HCT116 (cell line): ENCODE measurements at regions not wholly inside any gene's neighbourhood (a gene's known extent, or its start where the extent isn't known, plus 50 kb on each side); places are given as distances from the start of the nearest gene placed in this dataset.

Experiments used
- ATAC-seq: fragments of 200-7000 bp; cut with Tn5 transposase; 2 replicates; pipeline ENCODE4 v1.9.1; 2020; ENCODE audit warnings: mild to moderate bottlenecking, moderate library complexity
- BruUV-seq: library from RNA; stranded (reverse); fragments of 400-500 nt; replicated peaks from 2 replicates; lab custom pipeline; 2021; lab: Mats Ljungman, UMichigan
- CTCF ChIA-PET: fragments of 300-600 bp; sonication (Branson Sonifier 250); formaldehyde crosslinking; loops from one replicate; lab custom pipeline; 2021; ENCODE audit warnings: antibody characterized with exemption; lab: Charles Lee
- POLR2A ChIA-PET: fragments of 300-600, 350-600 bp; sonication (Branson Sonifier 250); formaldehyde crosslinking; loops from one replicate; lab custom pipeline; 2021; ENCODE audit warnings: antibody characterized with exemption; lab: Charles Lee
- RAD21 ChIA-PET, 2 experiments: fragments of 300-600 bp; sonication (Branson Sonifier 250); formaldehyde crosslinking; loops; one replicate each; lab custom pipeline; 2023; ENCODE audit warnings: low total read pairs in 2 of 2; ENCODE audit not compliant: uncharacterized antibody in 2 of 2, unreplicated experiment in 2 of 2, low non-redundant PET in 1 of 2; lab: Charles Lee
- DNase-seq: peaks from one replicate; pipeline ENCODE4 v3.0.0-alpha.2; 2010; ENCODE audit warnings: low read depth, low spot score
- H2AFZ ChIP-seq: fragments of 200-600 bp; shearing (Covaris generic), sonication (generic); 2 replicates; pipeline ENCODE4 v1.6.1; 2017; ENCODE audit warnings: low read depth, mixed run types, mixed read lengths, antibody characterized with exemption, low read length; ENCODE audit not compliant: poor library complexity, severe bottlenecking
- H3K27ac ChIP-seq: 2 replicates; pipeline ENCODE4 v1.5.1; 2012; ENCODE audit warnings: low read depth, low read length
- H3K27me3 ChIP-seq: fragments of 200-600 bp; sonication (generic); 2 replicates; pipeline ENCODE4 v1.6.1; 2016; ENCODE audit warnings: mixed run types, low read length, mixed read lengths; ENCODE audit not compliant: insufficient read depth
- H3K36me3 ChIP-seq, 2 experiments: fragments of 200-500 bp in 1 of 2; fragments of 200-600 bp in 1 of 2; sonication (Bioruptor generic) in 1 of 2; sonication (generic) in 1 of 2; 2 replicates each; pipeline versions ENCODE4 v1.5.1 to v1.6.1; 2014 to 2016; ENCODE audit warnings: low read length in 2 of 2, inconsistent platforms in 1 of 2, mixed read lengths in 1 of 2, mixed run types in 1 of 2; ENCODE audit not compliant: insufficient read depth in 2 of 2, control insufficient read depth in 1 of 2
- H3K4me1 ChIP-seq, 2 experiments: fragments of 200-600 bp in 1 of 2; sonication (generic) in 1 of 2; 2 replicates each; pipeline versions ENCODE4 v1.5.1 to v1.6.1; 2012 to 2017; ENCODE audit warnings: low read length in 2 of 2, inconsistent platforms in 1 of 2, mild to moderate bottlenecking in 1 of 2, mixed read lengths in 1 of 2, mixed run types in 1 of 2, moderate library complexity in 1 of 2; ENCODE audit not compliant: insufficient read depth in 2 of 2, control insufficient read depth in 1 of 2
- H3K4me2 ChIP-seq: fragments of 200-600 bp; sonication (generic); 2 replicates; pipeline ENCODE4 v1.6.1; 2017; ENCODE audit warnings: mixed run types, low read length, mixed read lengths
- H3K4me3 ChIP-seq, 2 experiments: fragments of 200-600 bp in 1 of 2; sonication (generic) in 1 of 2; replicated peaks in 1 of 2; 2 replicates each; pipeline ENCODE4 v1.5.1; 2011 to 2016; ENCODE audit warnings: low read length in 2 of 2, control low read depth in 1 of 2, low read depth in 1 of 2, mild to moderate bottlenecking in 1 of 2, mixed read lengths in 1 of 2, mixed run types in 1 of 2
- H3K79me2 ChIP-seq: fragments of 200-600 bp; sonication (generic); 2 replicates; pipeline ENCODE4 v1.6.1; 2017; ENCODE audit warnings: mild to moderate bottlenecking, mixed run types, low read length, moderate library complexity, mixed read lengths; ENCODE audit not compliant: insufficient read depth
- H3K9ac ChIP-seq: fragments of 200-600 bp; sonication (generic); 2 replicates; pipeline ENCODE4 v1.6.1; 2016; ENCODE audit warnings: low read length, mixed read lengths
- H3K9me2 ChIP-seq: fragments of 200-600 bp; sonication (generic), shearing (Covaris generic); 2 replicates; pipeline ENCODE4 v1.6.1; 2017; ENCODE audit warnings: mixed run types, mild to moderate bottlenecking, moderate library complexity; ENCODE audit not compliant: insufficient read depth
- H3K9me3 ChIP-seq, 2 experiments: fragments of 200-500 bp in 1 of 2; fragments of 200-600 bp in 1 of 2; sonication (Bioruptor generic) in 1 of 2; sonication (generic) in 1 of 2; 2 replicates each; pipeline ENCODE4 v1.6.1; 2014 to 2017; ENCODE audit warnings: low read length in 2 of 2, mixed read lengths in 2 of 2, inconsistent platforms in 1 of 2, low read depth in 1 of 2, mild to moderate bottlenecking in 1 of 2, mixed run types in 1 of 2, moderate library complexity in 1 of 2; ENCODE audit not compliant: control insufficient read depth in 1 of 2, insufficient read depth in 1 of 2
- H4K20me1 ChIP-seq: fragments of 200-600 bp; sonication (generic), shearing (Covaris generic); 2 replicates; pipeline ENCODE4 v1.6.1; 2017; ENCODE audit warnings: mixed run types, mild to moderate bottlenecking, moderate library complexity; ENCODE audit not compliant: insufficient read depth
- CBX3 ChIP-seq: IDR thresholded peaks from 2 replicates; pipeline ENCODE4 v1.6.1; 2012; ENCODE audit warnings: low read depth
- CTCF ChIP-seq, 3 experiments: fragments of 200-600 bp in 1 of 3; sonication (generic) in 1 of 3; IDR thresholded peaks in 2 of 3; conservative IDR thresholded peaks in 1 of 3; 2 replicates each; pipeline ENCODE4 v1.5.1; 2012 to 2017; ENCODE audit warnings: low read depth in 2 of 3, low read length in 2 of 3, antibody characterized with exemption in 1 of 3, borderline replicate concordance in 1 of 3, control low read depth in 1 of 3, mild to moderate bottlenecking in 1 of 3, mixed read lengths in 1 of 3, mixed run types in 1 of 3, moderate library complexity in 1 of 3; ENCODE audit not compliant: insufficient read depth in 1 of 3
- EGR1 ChIP-seq: IDR thresholded peaks from 2 replicates; pipeline ENCODE4 v1.6.1; 2012; ENCODE audit warnings: low read depth
- FOSL1 ChIP-seq: IDR thresholded peaks from 2 replicates; pipeline ENCODE4 v1.6.1; 2012; ENCODE audit warnings: low read depth
- MAX ChIP-seq: IDR thresholded peaks from 2 replicates; pipeline ENCODE4 v1.6.1; 2012
- SIN3A ChIP-seq: IDR thresholded peaks from 2 replicates; pipeline ENCODE4 v1.6.1; 2012; ENCODE audit warnings: low read depth
- SP1 ChIP-seq: IDR thresholded peaks from 2 replicates; pipeline ENCODE4 v1.6.1; 2012; ENCODE audit warnings: low read depth
- SRF ChIP-seq: IDR thresholded peaks from 2 replicates; pipeline ENCODE4 v1.6.1; 2012; ENCODE audit warnings: low read depth
- YY1 ChIP-seq: IDR thresholded peaks from 2 replicates; pipeline ENCODE4 v1.6.1; 2011; ENCODE audit warnings: low read length, low read depth, moderate library complexity, mild to moderate bottlenecking; ENCODE audit not compliant: insufficient replicate concordance; ENCODE audit errors: extremely low read depth
- ZFX ChIP-seq: fragments of 450-650 bp; IDR thresholded peaks from 2 replicates; pipeline ENCODE4 v1.6.1; 2017
- intact Hi-C: fragments of 100-400 bp; cut with micrococcal nuclease; formaldehyde crosslinking; loops from 2 replicates; pipeline ENCODE4 v1.10.0; 2022
- TF ChIP-seq, protein P1 (sequence below): IDR thresholded peaks from 2 replicates; pipeline ENCODE4 v1.6.1; 2012; ENCODE audit warnings: low read depth
- TF ChIP-seq, protein P2 (sequence below): IDR thresholded peaks from 2 replicates; pipeline ENCODE4 v1.6.1; 2012

DNA sequence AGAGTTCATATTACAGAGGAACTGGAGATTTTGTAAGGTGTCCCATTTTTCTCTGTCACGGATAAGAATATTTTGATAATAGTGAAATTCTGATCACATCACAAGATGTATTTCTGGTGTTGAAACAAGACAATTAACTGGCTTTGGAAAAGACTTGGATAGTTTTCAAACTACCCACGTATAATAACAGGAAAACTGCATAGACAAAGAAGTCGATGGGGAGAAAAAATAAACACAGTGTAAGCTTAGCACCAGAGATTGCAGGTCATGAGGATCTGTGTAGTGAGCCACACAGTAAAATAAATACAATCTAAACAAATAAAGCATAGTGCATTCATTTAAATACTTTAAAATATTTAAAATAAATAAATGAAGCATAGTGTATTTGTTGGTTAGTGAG is 452.3 kb upstream of the ADAMTS5 start:
- Histone ChIP-seq H4K20me1 (no peaks in the 10 kb centered on the region), H3K9ac (no peak overlapping the region), H3K9me2 (no peaks in the 10 kb centered on the region), H2AFZ (no peak overlapping the region), H3K27ac (no peak overlapping the region), H3K79me2 (no peaks in the 10 kb centered on the region), H3K4me3 (no peak overlapping the region), H3K4me2 (no peak overlapping the region), H3K27me3 (no peaks in the 10 kb centered on the region), H3K36me3 (no peaks in the 10 kb centered on the region), H3K4me1 (no peaks in the 10 kb centered on the region), H3K9me3 (peaks cover 3 to 10% of the 10 kb centered on the region in 2 experiments; a peak in 2 of 4 replicates)
- BruUV-seq = no TSS peak
- ATAC-seq (no peak), DNase-seq (no peak)
- TF ChIP-seq CBX3 = no peak
- TF ChIP-seq SIN3A = no peak
- no peak for TF ChIP-seq YY1
- TF ChIP-seq EGR1 = no peak
- TF ChIP-seq SRF = no peak
- TF ChIP-seq CTCF (IDR thresholded peaks at IDR 0.05 in 2 of 3, conservative IDR thresholded peaks at IDR 0.05 in 1 of 3; ENCODE audit: borderline replicate concordance in 1 of 3, insufficient read depth in 1 of 3, low read depth in 2 of 3, low read length in 2 of 3) = no peak
- TF ChIP-seq ZFX = no peak
- TF ChIP-seq SP1 = no peak
- TF ChIP-seq MAX = no peak
- TF ChIP-seq, protein P1, sequence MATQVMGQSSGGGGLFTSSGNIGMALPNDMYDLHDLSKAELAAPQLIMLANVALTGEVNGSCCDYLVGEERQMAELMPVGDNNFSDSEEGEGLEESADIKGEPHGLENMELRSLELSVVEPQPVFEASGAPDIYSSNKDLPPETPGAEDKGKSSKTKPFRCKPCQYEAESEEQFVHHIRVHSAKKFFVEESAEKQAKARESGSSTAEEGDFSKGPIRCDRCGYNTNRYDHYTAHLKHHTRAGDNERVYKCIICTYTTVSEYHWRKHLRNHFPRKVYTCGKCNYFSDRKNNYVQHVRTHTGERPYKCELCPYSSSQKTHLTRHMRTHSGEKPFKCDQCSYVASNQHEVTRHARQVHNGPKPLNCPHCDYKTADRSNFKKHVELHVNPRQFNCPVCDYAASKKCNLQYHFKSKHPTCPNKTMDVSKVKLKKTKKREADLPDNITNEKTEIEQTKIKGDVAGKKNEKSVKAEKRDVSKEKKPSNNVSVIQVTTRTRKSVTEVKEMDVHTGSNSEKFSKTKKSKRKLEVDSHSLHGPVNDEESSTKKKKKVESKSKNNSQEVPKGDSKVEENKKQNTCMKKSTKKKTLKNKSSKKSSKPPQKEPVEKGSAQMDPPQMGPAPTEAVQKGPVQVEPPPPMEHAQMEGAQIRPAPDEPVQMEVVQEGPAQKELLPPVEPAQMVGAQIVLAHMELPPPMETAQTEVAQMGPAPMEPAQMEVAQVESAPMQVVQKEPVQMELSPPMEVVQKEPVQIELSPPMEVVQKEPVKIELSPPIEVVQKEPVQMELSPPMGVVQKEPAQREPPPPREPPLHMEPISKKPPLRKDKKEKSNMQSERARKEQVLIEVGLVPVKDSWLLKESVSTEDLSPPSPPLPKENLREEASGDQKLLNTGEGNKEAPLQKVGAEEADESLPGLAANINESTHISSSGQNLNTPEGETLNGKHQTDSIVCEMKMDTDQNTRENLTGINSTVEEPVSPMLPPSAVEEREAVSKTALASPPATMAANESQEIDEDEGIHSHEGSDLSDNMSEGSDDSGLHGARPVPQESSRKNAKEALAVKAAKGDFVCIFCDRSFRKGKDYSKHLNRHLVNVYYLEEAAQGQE = no peak
- TF ChIP-seq FOSL1 = no peak
- TF ChIP-seq, protein P2, sequence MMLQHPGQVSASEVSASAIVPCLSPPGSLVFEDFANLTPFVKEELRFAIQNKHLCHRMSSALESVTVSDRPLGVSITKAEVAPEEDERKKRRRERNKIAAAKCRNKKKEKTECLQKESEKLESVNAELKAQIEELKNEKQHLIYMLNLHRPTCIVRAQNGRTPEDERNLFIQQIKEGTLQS = no peak
- RAD21 ChIA-PET = no interaction called here
- POLR2A ChIA-PET = no interaction called here
- CTCF ChIA-PET = no interaction called here
- intact Hi-C loops = no loop called here
